Stimulated activated memory B cell treated with anti-CD40 and anti-IgM and Interleukin-4, amounts not matched to agents 10 μg/mL and 1 μg/mL and 100 μg/mL, for 72 hours (primary cell): ENCODE measurements at regions not wholly inside any gene's neighbourhood (a gene's known extent, or its start where the extent isn't known, plus 50 kb on each side); places are given as distances from the start of the nearest gene placed in this dataset.

Experiments
- ATAC-seq: fragments of 150-1000 bp; cut with Tn5 transposase; 2 replicates; pipeline ENCODE4 v1.10.0; 2021
- H3K27ac Mint-ChIP-seq: one replicate; pipeline ENCODE4 v1.8.0; 2022; ENCODE audit warnings: mild to moderate bottlenecking, mixed read lengths
- H3K27me3 Mint-ChIP-seq: one replicate; pipeline ENCODE4 v1.8.0; 2022; ENCODE audit warnings: mixed read lengths
- H3K36me3 Mint-ChIP-seq: one replicate; pipeline ENCODE4 v1.8.0; 2022; ENCODE audit warnings: mixed read lengths
- H3K4me1 Mint-ChIP-seq: one replicate; pipeline ENCODE4 v1.8.0; 2022; ENCODE audit warnings: mixed read lengths
- H3K4me3 Mint-ChIP-seq: one replicate; pipeline ENCODE4 v1.8.0; 2022; ENCODE audit warnings: mild to moderate bottlenecking, moderate library complexity, mixed read lengths
- H3K9me3 Mint-ChIP-seq: one replicate; pipeline ENCODE4 v1.8.0; 2022; ENCODE audit warnings: mixed read lengths

GRCh38 chr1:5481889-5482288 lies 510.3 kb downstream of the NPHP4 start:
- no peaks in the 10 kb centered on the region for H3K27me3 Mint-ChIP-seq
- H3K9me3 Mint-ChIP-seq, result peaks cover 3% of the 10 kb centered on the region
- H3K4me3 Mint-ChIP-seq, result no peak overlapping the region
- H3K36me3 Mint-ChIP-seq, result no peaks in the 10 kb centered on the region
- H3K27ac Mint-ChIP-seq, result no peak overlapping the region
- ATAC-seq, result no peak
- H3K4me1 Mint-ChIP-seq, result no peaks in the 10 kb centered on the region

- H3K4me3 Mint-ChIP-seq, result no peak overlapping the region
- ATAC-seq, result no peak
- no peaks in the 10 kb centered on the region for H3K4me1 Mint-ChIP-seq
- no peaks in the 10 kb centered on the region for H3K36me3 Mint-ChIP-seq
- no peaks in the 10 kb centered on the region for H3K27me3 Mint-ChIP-seq
- H3K27ac Mint-ChIP-seq, result no peak overlapping the region
- peaks cover 3% of the 10 kb centered on the region for H3K9me3 Mint-ChIP-seq
These were observed 511.3 kb downstream of the NPHP4 start for GRCh38 chr1:5480906-5481305.

GRCh38 chr1:5479876-5480646 lies 512.2 kb downstream of the NPHP4 start:
- H3K27me3 Mint-ChIP-seq, result no peaks in the 10 kb centered on the region
- no peak for ATAC-seq
- no peaks in the 10 kb centered on the region for H3K4me1 Mint-ChIP-seq
- no peaks in the 10 kb centered on the region for H3K36me3 Mint-ChIP-seq
- H3K9me3 Mint-ChIP-seq, result peaks cover 3% of the 10 kb centered on the region
- no peak overlapping the region for H3K4me3 Mint-ChIP-seq
- H3K27ac Mint-ChIP-seq, result no peak overlapping the region

- H3K9me3 Mint-ChIP-seq, result peaks cover 3% of the 10 kb centered on the region
- H3K4me1 Mint-ChIP-seq, result no peaks in the 10 kb centered on the region
- H3K27ac Mint-ChIP-seq, result no peak overlapping the region
- H3K27me3 Mint-ChIP-seq, result no peaks in the 10 kb centered on the region
- ATAC-seq, result no peak
- H3K4me3 Mint-ChIP-seq, result no peak overlapping the region
- H3K36me3 Mint-ChIP-seq, result no peaks in the 10 kb centered on the region
These were observed 513.3 kb downstream of the NPHP4 start for GRCh38 chr1:5478961-5479360.

- no peak for ATAC-seq
- H3K36me3 Mint-ChIP-seq, result no peaks in the 10 kb centered on the region
- H3K9me3 Mint-ChIP-seq, result peaks cover 3% of the 10 kb centered on the region
- no peaks in the 10 kb centered on the region for H3K27me3 Mint-ChIP-seq
- H3K4me1 Mint-ChIP-seq, result no peaks in the 10 kb centered on the region
- H3K27ac Mint-ChIP-seq, result no peak overlapping the region
- H3K4me3 Mint-ChIP-seq, result no peak overlapping the region
These were observed 514.0 kb downstream of the NPHP4 start for GRCh38 chr1:5478156-5478695.

- Mint-ChIP-seq H3K9me3 (no peaks in the 10 kb centered on the region), H3K27me3 (no peaks in the 10 kb centered on the region), H3K27ac (no peak overlapping the region), H3K36me3 (no peaks in the 10 kb centered on the region), H3K4me1 (no peaks in the 10 kb centered on the region), H3K4me3 (no peak overlapping the region)
- ATAC-seq, result no peak
These were observed 514.5 kb downstream of the NPHP4 start for GRCh38 chr1:5477716-5478115.

GRCh38 chr1:5475572-5475971 lies 516.7 kb downstream of the NPHP4 start:
- no peak overlapping the region for H3K4me3 Mint-ChIP-seq
- H3K4me1 Mint-ChIP-seq, result no peaks in the 10 kb centered on the region
- no peak for ATAC-seq
- no peaks in the 10 kb centered on the region for H3K36me3 Mint-ChIP-seq
- no peak overlapping the region for H3K27ac Mint-ChIP-seq
- no peaks in the 10 kb centered on the region for H3K9me3 Mint-ChIP-seq
- H3K27me3 Mint-ChIP-seq, result no peaks in the 10 kb centered on the region

GRCh38 chr1:5473268-5473667 lies 519.0 kb downstream of the NPHP4 start:
- no peaks in the 10 kb centered on the region for H3K4me1 Mint-ChIP-seq
- no peak overlapping the region for H3K4me3 Mint-ChIP-seq
- no peak overlapping the region for H3K27ac Mint-ChIP-seq
- no peak for ATAC-seq
- no peaks in the 10 kb centered on the region for H3K36me3 Mint-ChIP-seq
- no peaks in the 10 kb centered on the region for H3K9me3 Mint-ChIP-seq
- H3K27me3 Mint-ChIP-seq, result no peaks in the 10 kb centered on the region

- no peaks in the 10 kb centered on the region for H3K4me1 Mint-ChIP-seq
These were observed 525.7 kb downstream of the NPHP4 start for GRCh38 chr1:5466487-5466886.

GRCh38 chr1:5465281-5465711 lies 526.9 kb downstream of the NPHP4 start:
- H3K27ac Mint-ChIP-seq, result no peak overlapping the region
- ATAC-seq, result no peak
- H3K9me3 Mint-ChIP-seq, result peaks cover 3% of the 10 kb centered on the region
- H3K4me3 Mint-ChIP-seq, result no peak overlapping the region
- no peaks in the 10 kb centered on the region for H3K4me1 Mint-ChIP-seq
- H3K36me3 Mint-ChIP-seq, result no peaks in the 10 kb centered on the region
- no peaks in the 10 kb centered on the region for H3K27me3 Mint-ChIP-seq

More at GRCh38 chr1:5466487-5466886, 525.7 kb downstream of the NPHP4 start:
- peaks cover 3% of the 10 kb centered on the region for H3K9me3 Mint-ChIP-seq
- H3K27ac Mint-ChIP-seq, result no peak overlapping the region
- no peak overlapping the region for H3K4me3 Mint-ChIP-seq
- ATAC-seq, result no peak
- H3K36me3 Mint-ChIP-seq, result no peaks in the 10 kb centered on the region
- H3K27me3 Mint-ChIP-seq, result no peaks in the 10 kb centered on the region

GRCh38 chr1:5464366-5464765 lies 527.9 kb downstream of the NPHP4 start:
- no peak for ATAC-seq
- Mint-ChIP-seq H3K27me3 (peaks cover under 1% of the 10 kb centered on the region), H3K36me3 (no peaks in the 10 kb centered on the region), H3K9me3 (peaks cover 3% of the 10 kb centered on the region), H3K4me1 (no peaks in the 10 kb centered on the region), H3K4me3 (no peak overlapping the region), H3K27ac (no peak overlapping the region)

GRCh38 chr1:5460974-5461373 lies 531.3 kb downstream of the NPHP4 start:
- Mint-ChIP-seq H3K36me3 (no peaks in the 10 kb centered on the region), H3K4me3 (no peak overlapping the region), H3K27ac (no peak overlapping the region), H3K4me1 (no peaks in the 10 kb centered on the region), H3K9me3 (peaks cover 5% of the 10 kb centered on the region), H3K27me3 (peaks cover 16% of the 10 kb centered on the region)
- ATAC-seq, result no peak

GRCh38 chr1:5459839-5460610 lies 532.2 kb downstream of the NPHP4 start:
- Mint-ChIP-seq H3K27me3 (peaks cover 16% of the 10 kb centered on the region), H3K27ac (no peak overlapping the region), H3K4me3 (no peak overlapping the region), H3K4me1 (no peaks in the 10 kb centered on the region), H3K9me3 (peaks cover 5% of the 10 kb centered on the region), H3K36me3 (no peaks in the 10 kb centered on the region)
- ATAC-seq, result no peak

- Mint-ChIP-seq H3K4me1 (no peaks in the 10 kb centered on the region), H3K36me3 (no peaks in the 10 kb centered on the region), H3K4me3 (no peak overlapping the region), H3K9me3 (peaks cover 2% of the 10 kb centered on the region), H3K27me3 (peaks cover 16% of the 10 kb centered on the region), H3K27ac (no peak overlapping the region)
- no peak for ATAC-seq
These were observed 534.0 kb downstream of the NPHP4 start for GRCh38 chr1:5458248-5458647.

GRCh38 chr1:5456090-5456811 lies 536.0 kb downstream of the NPHP4 start:
- no peak overlapping the region for H3K4me3 Mint-ChIP-seq
- no peaks in the 10 kb centered on the region for H3K36me3 Mint-ChIP-seq

More at GRCh38 chr1:5456090-5456811, 536.0 kb downstream of the NPHP4 start:
- Mint-ChIP-seq H3K9me3 (peaks cover 2% of the 10 kb centered on the region), H3K27me3 (peaks cover 24% of the 10 kb centered on the region), H3K4me1 (no peaks in the 10 kb centered on the region), H3K27ac (no peak overlapping the region)
- no peak for ATAC-seq
